T-helper 1 cell treated with Interleukin-12 subunit alpha and Interleukin-12 subunit beta and Interleukin-4 antibody, amounts not matched to agents 30 μg/mL and 1 μg/mL, for 36 hours (primary cell): ENCODE measurements at regions not wholly inside any gene's neighbourhood (a gene's known extent, or its start where the extent isn't known, plus 50 kb on each side); places are given as distances from the start of the nearest gene placed in this dataset.

Experiments used
- H3K27ac Mint-ChIP-seq: one replicate; pipeline ENCODE4 v1.8.0; 2021; ENCODE audit warnings: mild to moderate bottlenecking, mixed read lengths
- H3K27me3 Mint-ChIP-seq: one replicate; pipeline ENCODE4 v1.8.0; 2021; ENCODE audit warnings: low read depth, mixed read lengths
- H3K36me3 Mint-ChIP-seq: one replicate; pipeline ENCODE4 v1.8.0; 2021; ENCODE audit warnings: low read depth, mixed read lengths
- H3K4me1 Mint-ChIP-seq: one replicate; pipeline ENCODE4 v1.8.0; 2021; ENCODE audit warnings: low read depth, mixed read lengths
- H3K4me3 Mint-ChIP-seq: one replicate; pipeline ENCODE4 v1.8.0; 2021; ENCODE audit warnings: mild to moderate bottlenecking, moderate library complexity, mixed read lengths
- H3K9me3 Mint-ChIP-seq: one replicate; pipeline ENCODE4 v1.8.0; 2021; ENCODE audit warnings: mixed read lengths

GRCh38 chr2:103859238-103859637 is 994.7 kb upstream of the POU3F3 start:
- Mint-ChIP-seq H3K36me3 (no peaks in the 10 kb centered on the region), H3K27me3 (no peaks in the 10 kb centered on the region), H3K4me3 (no peak overlapping the region), H3K9me3 (peaks cover 3% of the 10 kb centered on the region), H3K27ac (no peak overlapping the region), H3K4me1 (no peaks in the 10 kb centered on the region)

GRCh38 chr2:103860016-103860415 is 993.9 kb upstream of the POU3F3 start:
- H3K27ac Mint-ChIP-seq, result no peak overlapping the region
- H3K36me3 Mint-ChIP-seq, result no peaks in the 10 kb centered on the region
- H3K27me3 Mint-ChIP-seq, result no peaks in the 10 kb centered on the region
- peaks cover 3% of the 10 kb centered on the region for H3K9me3 Mint-ChIP-seq
- no peak overlapping the region for H3K4me3 Mint-ChIP-seq
- H3K4me1 Mint-ChIP-seq, result no peaks in the 10 kb centered on the region

DNA sequence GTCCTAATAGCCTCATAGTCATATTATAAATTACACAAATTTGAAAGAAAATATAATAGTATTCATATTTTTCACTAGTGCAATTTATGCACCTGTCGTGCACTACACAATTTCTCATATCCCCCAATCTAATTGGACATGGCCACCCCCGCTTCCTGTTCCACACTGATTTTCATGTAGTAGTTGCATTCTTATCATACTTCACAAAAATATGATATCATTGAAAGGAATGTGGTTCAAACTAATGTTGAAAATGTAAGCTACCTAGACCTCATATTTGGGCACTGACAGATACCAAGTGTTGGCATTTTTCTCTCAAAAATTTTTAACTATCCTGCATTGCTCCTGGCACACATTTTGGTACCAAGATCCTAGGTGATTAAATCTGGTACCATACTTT is 985.5 kb upstream of the POU3F3 start:
- Mint-ChIP-seq H3K4me1 (no peaks in the 10 kb centered on the region), H3K27me3 (no peaks in the 10 kb centered on the region), H3K4me3 (no peak overlapping the region), H3K36me3 (no peaks in the 10 kb centered on the region), H3K9me3 (no peaks in the 10 kb centered on the region), H3K27ac (no peak overlapping the region)

DNA sequence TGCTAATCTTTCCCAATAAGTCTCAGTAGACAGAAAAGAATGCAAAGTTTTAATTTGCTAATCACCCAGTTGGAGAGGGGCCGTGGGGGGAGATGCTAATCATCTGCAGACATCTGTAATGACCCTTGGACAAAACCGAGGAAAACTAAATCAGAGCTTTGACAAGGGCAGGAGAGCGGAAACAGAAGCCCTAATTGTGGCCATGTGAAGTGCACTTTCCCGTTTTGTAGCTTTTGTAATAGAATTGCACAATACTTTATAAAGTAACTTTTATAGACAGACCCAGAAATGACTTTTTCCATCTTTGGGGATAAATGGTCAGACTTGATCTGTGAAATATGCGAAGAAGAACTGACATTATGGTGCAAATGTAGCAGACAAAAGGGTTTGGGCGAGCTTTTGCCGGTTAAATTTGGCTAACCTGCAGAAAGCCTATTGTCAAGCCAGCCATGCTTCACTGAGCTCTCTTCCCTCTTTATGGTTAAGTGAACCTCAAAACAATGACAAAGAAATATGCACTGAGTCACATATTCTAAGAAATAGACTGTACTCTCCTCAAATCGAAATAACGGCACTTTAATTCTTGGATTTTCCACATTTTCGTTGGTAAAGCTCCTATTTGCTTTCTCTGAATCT is 980.1 kb upstream of the POU3F3 start:
- Mint-ChIP-seq H3K9me3 (no peaks in the 10 kb centered on the region), H3K4me1 (no peaks in the 10 kb centered on the region), H3K27me3 (no peaks in the 10 kb centered on the region), H3K36me3 (no peaks in the 10 kb centered on the region), H3K4me3 (no peak overlapping the region), H3K27ac (no peak overlapping the region)

DNA sequence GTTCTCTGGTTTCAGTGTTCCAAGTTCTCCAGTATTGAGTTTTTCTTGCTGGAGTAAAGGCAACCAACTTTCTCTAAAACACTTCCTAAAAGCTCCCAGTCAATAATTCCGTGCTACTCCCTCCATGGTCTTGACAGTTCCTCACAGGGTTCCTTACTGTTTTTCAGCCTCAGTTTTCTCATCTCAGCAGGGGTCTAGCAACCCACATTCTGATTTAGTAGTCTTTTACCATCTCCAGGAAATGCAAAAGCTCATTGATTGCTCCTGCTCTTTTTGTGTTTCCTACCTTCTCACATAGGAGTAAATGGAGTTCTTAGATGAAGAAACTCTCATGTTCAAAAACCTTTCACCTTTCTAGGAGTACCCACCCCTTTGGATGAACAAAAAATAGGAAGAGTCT is 978.8 kb upstream of the POU3F3 start:
- Mint-ChIP-seq H3K4me3 (no peak overlapping the region), H3K27ac (no peak overlapping the region), H3K4me1 (no peaks in the 10 kb centered on the region), H3K9me3 (no peaks in the 10 kb centered on the region), H3K36me3 (no peaks in the 10 kb centered on the region), H3K27me3 (no peaks in the 10 kb centered on the region)

- Mint-ChIP-seq H3K4me1 (no peaks in the 10 kb centered on the region), H3K36me3 (no peaks in the 10 kb centered on the region), H3K4me3 (no peak overlapping the region), H3K9me3 (no peaks in the 10 kb centered on the region), H3K27me3 (no peaks in the 10 kb centered on the region), H3K27ac (no peak overlapping the region)
Measured at GRCh38 chr2:103875531-103875930, 978.4 kb upstream of the POU3F3 start.

DNA sequence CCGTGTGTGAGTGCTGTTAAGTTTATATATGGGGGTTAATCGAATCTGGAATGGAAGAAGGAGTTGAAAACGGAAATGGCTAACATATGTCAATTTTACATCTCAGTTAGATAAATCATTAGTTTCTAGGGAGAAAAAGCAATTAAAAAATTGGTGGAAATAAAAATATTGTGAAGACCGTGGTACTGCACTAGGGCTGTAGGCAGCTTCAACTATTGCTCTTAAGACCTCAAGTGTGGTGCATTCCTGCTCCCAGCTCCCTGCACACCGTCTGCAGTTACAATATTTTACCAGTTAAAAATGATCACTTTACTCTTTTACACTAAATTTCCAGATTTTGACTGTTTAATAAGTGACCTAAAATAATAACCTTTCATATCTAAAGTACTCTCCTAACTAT is 977.3 kb upstream of the POU3F3 start:
- Mint-ChIP-seq H3K4me3 (no peak overlapping the region), H3K9me3 (no peaks in the 10 kb centered on the region), H3K27me3 (no peaks in the 10 kb centered on the region), H3K36me3 (no peaks in the 10 kb centered on the region), H3K4me1 (no peaks in the 10 kb centered on the region), H3K27ac (no peak overlapping the region)

- H3K36me3 Mint-ChIP-seq, result no peaks in the 10 kb centered on the region
Measured at GRCh38 chr2:103879101-103879500, 974.8 kb upstream of the POU3F3 start.

GRCh38 chr2:103880081-103880834 is 973.7 kb upstream of the POU3F3 start:
- Mint-ChIP-seq H3K27ac (no peak overlapping the region), H3K4me1 (no peaks in the 10 kb centered on the region), H3K27me3 (no peaks in the 10 kb centered on the region), H3K36me3 (no peaks in the 10 kb centered on the region), H3K9me3 (no peaks in the 10 kb centered on the region), H3K4me3 (no peak overlapping the region)

More at GRCh38 chr2:103879101-103879500, 974.8 kb upstream of the POU3F3 start:
- H3K9me3 Mint-ChIP-seq, result no peaks in the 10 kb centered on the region
- H3K4me1 Mint-ChIP-seq, result no peaks in the 10 kb centered on the region
- no peaks in the 10 kb centered on the region for H3K27me3 Mint-ChIP-seq
- H3K4me3 Mint-ChIP-seq, result no peak overlapping the region
- no peak overlapping the region for H3K27ac Mint-ChIP-seq

GRCh38 chr2:103887625-103888024 is 966.3 kb upstream of the POU3F3 start:
- Mint-ChIP-seq H3K4me3 (no peak overlapping the region), H3K9me3 (no peaks in the 10 kb centered on the region), H3K27me3 (no peaks in the 10 kb centered on the region), H3K4me1 (no peaks in the 10 kb centered on the region), H3K27ac (no peak overlapping the region), H3K36me3 (no peaks in the 10 kb centered on the region)

DNA sequence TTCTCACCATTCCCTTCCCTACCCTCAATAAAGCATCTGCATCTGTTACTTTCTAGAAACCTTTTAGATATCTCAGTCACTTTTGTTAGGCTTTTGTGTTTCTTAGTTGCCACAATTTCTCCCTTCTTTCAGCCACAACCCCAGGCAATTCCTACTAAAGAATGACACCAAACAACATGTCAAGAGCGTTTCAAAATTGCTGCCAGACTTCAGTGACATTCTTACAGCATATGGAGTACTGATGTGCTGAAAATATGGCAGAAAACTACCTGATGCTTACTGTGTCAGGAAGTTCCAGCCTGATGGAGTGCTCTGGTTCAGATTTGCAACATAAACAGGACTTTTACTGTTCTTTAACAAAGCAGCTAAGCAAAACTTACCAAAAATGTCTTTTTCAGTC is 957.7 kb upstream of the POU3F3 start:
- no peaks in the 10 kb centered on the region for H3K9me3 Mint-ChIP-seq
- no peak overlapping the region for H3K4me3 Mint-ChIP-seq
- no peak overlapping the region for H3K27ac Mint-ChIP-seq
- no peaks in the 10 kb centered on the region for H3K27me3 Mint-ChIP-seq
- H3K4me1 Mint-ChIP-seq, result no peaks in the 10 kb centered on the region
- H3K36me3 Mint-ChIP-seq, result no peaks in the 10 kb centered on the region

DNA sequence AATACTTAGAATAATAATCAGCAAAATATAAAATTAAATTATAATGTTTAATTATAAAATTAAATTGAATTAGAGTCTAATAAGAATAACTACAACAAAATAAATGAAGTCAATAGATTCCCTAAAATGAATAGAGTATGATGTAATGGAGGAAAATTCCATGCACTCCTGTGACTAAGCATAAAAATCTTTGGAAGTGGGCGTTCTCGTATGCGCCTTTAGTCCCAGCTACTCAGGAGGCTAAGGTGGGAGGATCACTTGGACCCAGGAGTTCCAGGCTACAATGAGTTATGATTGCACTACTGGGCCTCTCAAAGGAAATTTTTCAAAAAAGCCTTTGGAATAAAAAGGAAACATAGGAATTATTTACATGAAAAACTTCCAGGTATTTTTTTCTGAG is 955.4 kb upstream of the POU3F3 start:
- Mint-ChIP-seq H3K27ac (no peak overlapping the region), H3K36me3 (no peaks in the 10 kb centered on the region), H3K27me3 (no peaks in the 10 kb centered on the region), H3K4me1 (no peaks in the 10 kb centered on the region), H3K4me3 (no peak overlapping the region), H3K9me3 (no peaks in the 10 kb centered on the region)

DNA sequence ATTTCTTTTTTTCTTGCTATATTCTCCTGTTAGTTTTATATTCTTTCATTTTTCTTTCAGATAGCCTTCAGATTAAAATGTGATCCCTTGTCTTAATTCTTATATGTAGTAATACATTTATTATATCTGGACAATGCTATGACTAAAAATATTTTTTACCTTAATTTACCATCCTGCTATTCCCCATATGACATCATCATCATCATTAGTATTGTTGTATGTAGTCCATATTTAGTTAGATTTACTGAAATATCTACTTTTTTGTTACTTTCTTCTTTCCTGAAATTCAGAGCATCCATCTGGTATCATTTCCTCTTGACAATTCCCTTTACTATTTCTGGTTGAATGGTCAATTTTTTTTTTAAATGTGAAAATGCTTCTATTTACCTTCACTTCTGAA is 951.6 kb upstream of the POU3F3 start:
- no peaks in the 10 kb centered on the region for H3K27me3 Mint-ChIP-seq
- no peaks in the 10 kb centered on the region for H3K36me3 Mint-ChIP-seq
- H3K4me3 Mint-ChIP-seq, result no peak overlapping the region
- H3K4me1 Mint-ChIP-seq, result no peaks in the 10 kb centered on the region
- H3K27ac Mint-ChIP-seq, result no peak overlapping the region
- no peaks in the 10 kb centered on the region for H3K9me3 Mint-ChIP-seq

GRCh38 chr2:103921161-103921560 is 932.8 kb upstream of the POU3F3 start:
- Mint-ChIP-seq H3K4me3 (no peak overlapping the region), H3K4me1 (no peaks in the 10 kb centered on the region), H3K27me3 (no peaks in the 10 kb centered on the region), H3K9me3 (no peaks in the 10 kb centered on the region), H3K27ac (no peak overlapping the region), H3K36me3 (no peaks in the 10 kb centered on the region)

DNA sequence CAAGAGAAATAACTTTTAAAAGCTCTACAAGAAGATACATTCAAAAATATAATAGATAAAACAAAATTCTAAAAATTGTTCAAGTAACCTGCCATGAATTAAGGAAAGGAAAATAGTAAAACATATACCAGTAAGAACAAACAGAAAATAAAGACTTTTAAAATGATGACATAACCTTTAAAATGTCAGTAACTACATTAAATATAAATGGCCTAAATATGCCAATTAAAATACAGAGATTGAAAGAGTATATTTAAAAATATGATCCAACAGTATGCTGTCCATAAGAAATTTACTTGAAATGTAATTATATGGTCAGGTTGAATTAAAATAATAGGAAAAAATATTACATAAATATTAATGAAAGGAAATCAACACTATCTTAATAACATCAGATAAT is 911.7 kb upstream of the POU3F3 start:
- Mint-ChIP-seq H3K27ac (no peak overlapping the region), H3K27me3 (no peaks in the 10 kb centered on the region), H3K4me3 (no peak overlapping the region), H3K36me3 (no peaks in the 10 kb centered on the region), H3K9me3 (peaks cover 12% of the 10 kb centered on the region), H3K4me1 (no peaks in the 10 kb centered on the region)
